HG03378 (cell line): ENCODE measurements at regions not wholly inside any gene's neighbourhood (a gene's known extent, or its start where the extent isn't known, plus 50 kb on each side); places are given as distances from the start of the nearest gene placed in this dataset.
"Not testable (repeated sequence)": the region's sequence is repeated elsewhere in the genome, so short reads cannot be mapped to it uniquely, and the experiment has no call there.

Experiments used
- ATAC-seq: cut with Tn5 transposase; IDR thresholded peaks from one replicate; pipeline ENCODE4 v1.9.1; 2021; ENCODE audit warnings: mild to moderate bottlenecking, moderate library complexity; ENCODE audit not compliant: unreplicated experiment

GRCh38 chr3:69491975-69492374, 106.1 kb upstream of the FRMD4B start:
- no peak for ATAC-seq

GRCh38 chr3:69490971-69491370, 105.1 kb upstream of the FRMD4B start:
- ATAC-seq: no peak

- no peak for ATAC-seq
Measured at GRCh38 chr3:69490235-69490634, 104.3 kb upstream of the FRMD4B start.

GRCh38 chr3:69488026-69488425, 102.1 kb upstream of the FRMD4B start:
- ATAC-seq: no peak

- no peak for ATAC-seq
Measured at GRCh38 chr3:69485489-69485888, 99.6 kb upstream of the FRMD4B start.

GRCh38 chr3:69484507-69485393, 98.9 kb upstream of the FRMD4B start:
- no peak for ATAC-seq

- ATAC-seq: no peak
Measured at GRCh38 chr3:69483449-69483848, 97.6 kb upstream of the FRMD4B start.

- ATAC-seq: not testable (repeated sequence)
Measured at GRCh38 chr3:69480986-69481385, 95.1 kb upstream of the FRMD4B start.

GRCh38 chr3:69474186-69474585, 88.3 kb upstream of the FRMD4B start:
- ATAC-seq: no peak

- ATAC-seq: no peak
Measured at GRCh38 chr3:69472093-69472492, 86.2 kb upstream of the FRMD4B start.

- ATAC-seq: no peak
Measured at GRCh38 chr3:69463531-69463930, 77.6 kb upstream of the FRMD4B start.

GRCh38 chr3:69462826-69463100, 76.9 kb upstream of the FRMD4B start:
- no peak for ATAC-seq

- ATAC-seq: no peak
Measured at GRCh38 chr3:69462022-69462825, 76.3 kb upstream of the FRMD4B start.

- ATAC-seq: no peak
Measured at GRCh38 chr3:69460034-69460433, 74.1 kb upstream of the FRMD4B start.

GRCh38 chr3:69458803-69459365, 73.0 kb upstream of the FRMD4B start:
- ATAC-seq: no peak

- no peak for ATAC-seq
Measured at GRCh38 chr3:69456631-69457030, 70.7 kb upstream of the FRMD4B start.

- ATAC-seq: no peak
Measured at GRCh38 chr3:69454204-69454787, 68.4 kb upstream of the FRMD4B start.

GRCh38 chr3:69452295-69452694, 66.4 kb upstream of the FRMD4B start:
- ATAC-seq: no peak

GRCh38 chr3:69451594-69451993, 65.7 kb upstream of the FRMD4B start:
- ATAC-seq: no peak

GRCh38 chr3:69448877-69449276, 63.0 kb upstream of the FRMD4B start:
- ATAC-seq: no peak

GRCh38 chr3:69446402-69447072, 60.6 kb upstream of the FRMD4B start:
- no peak for ATAC-seq
